ENCODE measurements at regions not wholly inside any gene's neighbourhood (a gene's known extent, or its start where the extent isn't known, plus 50 kb on each side); places are given as distances from the start of the nearest gene placed in this dataset.

- TF ChIP-seq POLR2A (IDR thresholded peaks at IDR 0.05) = no peak
- no peak for TF ChIP-seq CTCF (IDR thresholded peaks at IDR 0.05)
Measured at GRCh38 chr12:25745281-25745680, 192.2 kb upstream of the LMNTD1 start.
